GM23248 (cell line): ENCODE measurements at regions not wholly inside any gene's neighbourhood (a gene's known extent, or its start where the extent isn't known, plus 50 kb on each side); places are given as distances from the start of the nearest gene placed in this dataset.

Experiments
- DNase-seq: peaks from one replicate; pipeline ENCODE4 v3.0.0-alpha.2; 2015
- H2AFZ ChIP-seq: fragments of 200-600 bp; sonication (generic); 2 replicates; pipeline ENCODE4 v1.6.1; 2016; ENCODE audit warnings: antibody characterized with exemption
- H3F3A ChIP-seq: fragments of 200-600 bp; sonication (generic); 2 replicates; pipeline ENCODE4 v1.6.1; 2016; ENCODE audit warnings: mild to moderate bottlenecking, antibody characterized with exemption, mixed run types; ENCODE audit not compliant: insufficient read depth
- H3K27ac ChIP-seq: fragments of 200-600 bp; sonication (generic); 2 replicates; pipeline ENCODE4 v1.5.1; 2016; ENCODE audit warnings: mild to moderate bottlenecking
- H3K27me3 ChIP-seq: fragments of 200-600 bp; sonication (generic); replicated peaks from 2 replicates; pipeline ENCODE4 v1.6.1; 2016; ENCODE audit warnings: mild to moderate bottlenecking; ENCODE audit not compliant: insufficient read depth
- H3K36me3 ChIP-seq: fragments of 200-600 bp; sonication (generic); 2 replicates; pipeline ENCODE4 v1.6.1; 2016; ENCODE audit warnings: low read depth, mild to moderate bottlenecking
- H3K4me1 ChIP-seq: fragments of 200-600 bp; sonication (generic); 2 replicates; pipeline ENCODE4 v1.6.1; 2016; ENCODE audit warnings: mild to moderate bottlenecking; ENCODE audit not compliant: insufficient read depth
- H3K4me2 ChIP-seq: fragments of 200-600 bp; sonication (generic); one replicate; pipeline ENCODE4 v1.6.1; 2016; ENCODE audit warnings: mild to moderate bottlenecking; ENCODE audit not compliant: unreplicated experiment
- H3K4me3 ChIP-seq: fragments of 200-600 bp; sonication (generic); 2 replicates; pipeline ENCODE4 v1.5.1; 2016; ENCODE audit warnings: mild to moderate bottlenecking
- H3K79me2 ChIP-seq: fragments of 200-600 bp; sonication (generic); 2 replicates; pipeline ENCODE4 v1.6.1; 2016; ENCODE audit warnings: mild to moderate bottlenecking; ENCODE audit not compliant: insufficient read depth
- H3K9ac ChIP-seq: fragments of 200-600 bp; sonication (generic); 2 replicates; pipeline ENCODE4 v1.6.1; 2016; ENCODE audit warnings: mild to moderate bottlenecking
- H3K9me2 ChIP-seq: fragments of 200-600 bp; sonication (generic); 2 replicates; pipeline ENCODE4 v1.6.1; 2016; ENCODE audit warnings: mixed run types, mild to moderate bottlenecking, moderate library complexity; ENCODE audit not compliant: insufficient read depth
- H3K9me3 ChIP-seq: fragments of 200-600 bp; sonication (generic); one replicate; pipeline ENCODE4 v1.6.1; 2017; ENCODE audit warnings: low read depth
- H4K20me1 ChIP-seq: fragments of 200-600 bp; sonication (generic); 2 replicates; pipeline ENCODE4 v1.6.0; 2016; ENCODE audit not compliant: insufficient read depth
- EZH2 ChIP-seq: fragments of 200-600 bp; sonication (generic); IDR thresholded peaks from 2 replicates; pipeline ENCODE4 v1.6.1; 2018; ENCODE audit warnings: antibody characterized with exemption, mild to moderate bottlenecking; ENCODE audit not compliant: insufficient read depth, poor library complexity, severe bottlenecking
- EZH2phosphoT487 ChIP-seq: fragments of 200-600 bp; sonication (generic); IDR thresholded peaks from 2 replicates; pipeline ENCODE4 v1.6.1; 2018; ENCODE audit warnings: antibody characterized with exemption, moderate library complexity, mild to moderate bottlenecking, low read depth; ENCODE audit not compliant: insufficient read depth
- WGBS, 2 experiments: methylation state at CpG; one replicate each; pipeline ENCODE4 v1.1.6; 2015 to 2017; ENCODE audit warnings: low lambda C conversion rate in 2 of 2, low coverage in 1 of 2; ENCODE audit errors: missing lambda C conversion rate in 2 of 2; 5-methylcytosine and 5-hydroxymethylcytosine counted together
- in situ Hi-C: fragments of 300-500 bp; cut with MboI; formaldehyde crosslinking; loops from 2 replicates; pipeline ENCODE4 v1.15.0; 2020

DNA sequence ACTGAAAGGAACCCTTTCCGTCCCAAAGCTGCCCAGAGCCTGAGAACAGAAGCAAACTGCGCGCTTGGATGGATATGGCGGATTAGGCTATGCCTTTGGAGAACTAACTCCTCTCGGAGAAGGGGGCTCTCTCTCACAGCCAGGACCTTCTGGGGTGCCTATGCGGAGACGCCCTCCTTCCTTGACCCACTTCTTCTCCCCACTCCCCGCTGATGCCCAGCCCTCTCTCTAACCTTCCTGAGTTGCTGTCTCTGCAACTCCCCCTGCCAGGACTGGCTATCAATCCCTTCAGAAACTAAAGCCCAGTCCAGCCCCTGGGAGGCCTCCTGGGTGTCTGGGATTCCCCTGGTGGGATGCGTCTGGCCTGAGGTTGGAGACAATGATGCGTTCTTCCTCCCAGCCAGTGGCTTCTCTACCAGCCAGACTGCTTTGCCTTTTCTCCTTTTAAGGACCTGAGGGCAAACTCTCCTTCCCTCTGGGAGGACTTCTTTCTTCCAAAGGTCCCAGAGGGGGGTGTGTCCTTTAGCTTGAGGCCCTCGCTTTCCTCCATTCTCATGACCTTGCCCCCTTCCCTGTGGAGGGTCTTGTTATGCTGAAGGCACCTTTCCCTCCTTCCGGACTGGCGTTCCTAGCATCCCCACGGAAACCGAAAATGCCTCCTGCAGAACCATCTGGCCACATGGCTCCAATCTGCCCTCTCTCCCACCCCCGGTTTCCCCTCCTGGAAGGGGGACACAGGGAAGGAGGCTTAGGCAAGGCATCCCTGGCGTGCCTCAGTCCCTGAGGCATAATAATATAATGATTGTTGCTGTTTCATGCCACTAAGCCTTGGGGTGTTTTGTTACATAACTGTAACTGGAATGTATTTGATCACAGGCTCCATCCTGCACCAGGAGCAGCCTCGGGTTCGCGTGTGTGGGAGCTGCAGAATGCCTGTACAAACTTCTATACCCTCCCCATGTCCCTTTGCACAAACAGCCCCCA is 63.4 kb upstream of the C15orf39 start:
- H2AFZ ChIP-seq: no peak overlapping the region
- DNase-seq: peak; percentile 68
- no peaks in the 10 kb centered on the region for H3K9me2 ChIP-seq
- peak overlapping the region; percentile 15; the same call in 1 of the 2 replicates for H3K4me3 ChIP-seq
- H3K79me2 ChIP-seq: no peaks in the 10 kb centered on the region
- H3K27me3 ChIP-seq: no peaks in the 10 kb centered on the region
- 47 to 54% methylated on average over 20 of the region's 20 CpGs for WGBS, 2 experiments
- H3F3A ChIP-seq: no peaks in the 10 kb centered on the region
- H3K9ac ChIP-seq: no peak overlapping the region
- peak overlapping the region; percentile 13 for H3K4me2 ChIP-seq
- 0 out of 2 replicates have a peak overlapping the region, but pooled peaks have one; percentile 17 for H3K27ac ChIP-seq
- in situ Hi-C loops: loop anchor here (10.0 kb wide), 1 partner anchor 64 kb away; no protein-coding TSS in a partner anchor
- no peaks in the 10 kb centered on the region for H3K36me3 ChIP-seq
- no peaks in the 10 kb centered on the region for H3K9me3 ChIP-seq
- TF ChIP-seq EZH2phosphoT487 (no peak), EZH2 (no peak)
- no peaks in the 10 kb centered on the region for H4K20me1 ChIP-seq
- peaks cover 10% of the 10 kb centered on the region; the same call in 1 of the 2 replicates for H3K4me1 ChIP-seq

DNA sequence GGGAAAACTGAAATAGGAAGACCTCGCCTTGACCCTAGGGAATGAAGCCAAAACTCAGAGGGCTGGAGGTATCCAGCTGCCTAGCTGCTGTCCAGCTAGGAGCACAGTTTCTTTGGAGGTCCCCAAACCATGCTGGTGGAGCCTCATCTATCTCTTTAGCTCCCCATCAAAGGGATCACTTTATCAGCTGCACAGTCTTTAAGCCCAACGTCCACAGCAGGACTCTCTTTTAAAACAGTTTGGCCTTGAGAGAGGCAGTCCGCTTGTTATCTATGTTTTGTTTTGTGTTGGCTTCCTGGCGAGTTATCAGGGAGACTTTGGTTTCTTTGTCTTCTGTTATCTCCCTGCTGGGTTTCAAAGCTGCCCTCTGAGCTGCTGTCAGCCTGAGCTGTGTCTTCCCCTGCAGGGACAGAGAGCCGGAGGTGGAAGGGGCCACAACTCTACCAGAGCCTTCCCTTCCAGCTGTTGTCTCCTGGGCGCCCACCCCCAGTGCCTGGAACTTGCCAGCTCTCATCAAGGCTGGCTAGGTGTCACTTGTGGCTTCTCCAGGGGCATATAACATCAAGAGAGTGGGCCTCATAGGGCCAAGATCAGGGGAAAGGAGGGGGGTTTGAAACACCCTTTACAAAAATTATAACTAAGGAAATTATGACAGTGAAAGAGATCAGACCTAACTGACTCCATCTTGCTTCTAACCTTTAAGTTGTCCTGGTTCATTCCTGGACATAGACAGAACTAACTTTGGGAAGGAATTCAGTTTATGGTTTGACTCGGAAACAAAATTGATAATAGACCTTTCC is 61.4 kb upstream of the C15orf39 start:
- Histone ChIP-seq H3K4me1 (peaks cover 10% of the 10 kb centered on the region; the same call in 1 of the 2 replicates), H3K9me2 (no peaks in the 10 kb centered on the region), H3K27ac (no peak overlapping the region), H3K36me3 (no peaks in the 10 kb centered on the region), H3K27me3 (no peaks in the 10 kb centered on the region), H3K4me2 (no peak overlapping the region), H3F3A (no peaks in the 10 kb centered on the region), H3K9ac (no peak overlapping the region), H3K9me3 (no peaks in the 10 kb centered on the region), H2AFZ (no peak overlapping the region), H4K20me1 (no peaks in the 10 kb centered on the region), H3K4me3 (no peak overlapping the region), H3K79me2 (no peaks in the 10 kb centered on the region)
- DNase-seq: no peak
- in situ Hi-C loops: no loop called here
- TF ChIP-seq EZH2phosphoT487 (no peak), EZH2 (no peak)
- WGBS, 2 experiments: 67 to 69% methylated on average over 7 of the region's 7 CpGs

DNA sequence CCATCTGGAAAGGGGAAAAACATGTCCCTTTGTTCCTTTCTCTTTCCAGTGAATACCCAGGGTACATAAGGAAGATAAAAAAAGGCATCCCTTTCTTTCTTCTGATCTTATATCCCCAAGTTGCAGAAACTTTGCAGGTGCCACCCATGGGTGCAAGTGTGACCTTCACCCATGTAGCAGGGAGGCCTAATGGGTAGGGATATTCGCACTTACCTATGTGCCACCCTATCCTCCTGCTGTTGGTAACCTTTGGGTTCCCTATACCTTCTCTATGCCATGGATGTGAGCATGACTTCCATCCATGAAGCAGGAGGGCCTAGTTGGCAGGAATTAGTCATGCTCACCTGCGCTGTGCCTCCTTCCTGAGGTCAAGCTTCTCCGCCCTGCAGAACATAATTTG is 59.2 kb upstream of the C15orf39 start:
- H3K9me2 ChIP-seq: no peaks in the 10 kb centered on the region
- TF ChIP-seq EZH2: no peak
- TF ChIP-seq EZH2phosphoT487: no peak
- no peak for DNase-seq
- no peaks in the 10 kb centered on the region for H3K27me3 ChIP-seq
- H3K36me3 ChIP-seq: no peaks in the 10 kb centered on the region
- WGBS, 2 experiments: 76 to 78% methylated on average over 3 of the region's 3 CpGs
- in situ Hi-C loops: no loop called here
- no peaks in the 10 kb centered on the region for H3K9me3 ChIP-seq
- H3K4me3 ChIP-seq: no peak overlapping the region
- H3F3A ChIP-seq: no peaks in the 10 kb centered on the region
- no peaks in the 10 kb centered on the region for H4K20me1 ChIP-seq
- no peak overlapping the region for H3K27ac ChIP-seq
- no peak overlapping the region for H2AFZ ChIP-seq
- peaks cover 10% of the 10 kb centered on the region; the same call in 1 of the 2 replicates for H3K4me1 ChIP-seq
- no peak overlapping the region for H3K9ac ChIP-seq
- H3K79me2 ChIP-seq: no peaks in the 10 kb centered on the region
- no peak overlapping the region for H3K4me2 ChIP-seq

DNA sequence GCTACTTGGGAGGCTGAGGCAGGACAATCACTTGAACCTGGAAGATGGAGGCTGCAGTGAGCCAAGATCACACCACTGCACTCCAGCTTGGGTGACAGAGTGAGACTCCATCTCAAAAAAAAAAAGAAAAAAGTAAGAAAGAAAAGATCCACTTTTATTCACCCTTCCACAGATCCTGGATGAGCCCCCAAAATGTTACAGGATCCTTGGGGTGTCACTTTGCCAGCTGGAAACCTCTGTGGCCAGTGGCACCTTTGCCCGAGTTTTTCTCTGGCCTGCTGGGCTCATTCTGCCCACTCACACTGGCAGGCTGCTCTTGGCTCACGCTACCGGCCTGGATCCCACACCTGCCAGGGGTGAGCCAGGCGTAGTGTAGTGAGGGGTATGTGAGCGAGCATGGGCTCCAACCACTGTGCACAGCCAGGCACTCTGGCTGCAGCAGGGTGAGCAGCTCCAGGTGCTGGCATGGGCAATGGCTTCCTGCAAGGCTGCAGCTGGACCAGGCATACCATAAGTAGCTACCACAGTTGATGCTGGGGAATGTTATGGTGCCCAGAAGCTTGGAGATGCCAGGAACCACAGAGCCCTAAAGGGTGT is 57.8 kb upstream of the C15orf39 start:
- H2AFZ ChIP-seq: no peak overlapping the region
- no peak overlapping the region for H3K4me2 ChIP-seq
- no peak overlapping the region for H3K4me3 ChIP-seq
- no peaks in the 10 kb centered on the region for H3K79me2 ChIP-seq
- no peaks in the 10 kb centered on the region for H3K27me3 ChIP-seq
- DNase-seq: peak; percentile 14
- no peak overlapping the region for H3K9ac ChIP-seq
- in situ Hi-C loops: no loop called here
- H3K4me1 ChIP-seq: peaks cover 3% of the 10 kb centered on the region; the same call in 1 of the 2 replicates
- 68 to 72% methylated on average over 5 of the region's 5 CpGs for WGBS, 2 experiments
- no peaks in the 10 kb centered on the region for H4K20me1 ChIP-seq
- no peaks in the 10 kb centered on the region for H3K9me2 ChIP-seq
- TF ChIP-seq EZH2phosphoT487: no peak
- no peak for TF ChIP-seq EZH2
- H3K36me3 ChIP-seq: no peaks in the 10 kb centered on the region
- no peak overlapping the region for H3K27ac ChIP-seq
- no peaks in the 10 kb centered on the region for H3F3A ChIP-seq
- no peaks in the 10 kb centered on the region for H3K9me3 ChIP-seq
